ENCODE measurements at regions not wholly inside any gene's neighbourhood (a gene's known extent, or its start where the extent isn't known, plus 50 kb on each side); places are given as distances from the start of the nearest gene placed in this dataset.

DNA sequence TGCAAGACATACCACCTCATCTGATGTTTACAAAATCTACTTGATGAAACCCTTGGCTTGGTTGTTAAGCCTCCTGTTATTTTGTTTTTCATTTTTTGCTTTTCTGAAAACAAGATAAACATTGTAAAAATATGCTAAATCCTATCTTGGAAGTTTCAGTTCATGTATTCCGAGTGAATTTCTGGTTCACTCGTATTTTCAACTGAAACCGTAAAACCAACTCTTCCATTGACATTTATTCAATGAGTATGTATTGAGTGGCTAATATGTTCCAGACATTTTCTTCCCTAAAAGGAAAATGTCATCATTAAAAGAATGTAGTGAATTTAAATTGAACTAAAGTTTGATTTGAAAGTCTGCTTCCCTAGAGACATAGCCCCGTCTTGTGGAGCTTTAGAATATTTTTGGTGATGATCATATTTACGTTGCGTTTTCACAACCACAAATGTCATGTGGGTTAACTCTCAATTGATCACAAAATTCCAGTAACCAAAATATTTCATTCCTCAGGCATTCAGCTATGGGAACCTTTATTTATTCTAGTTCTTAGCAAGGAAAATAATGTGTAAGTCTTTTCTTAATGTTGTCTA lies 204.2 kb downstream of the MBD2 start:
- DNase-seq = no peak

DNA sequence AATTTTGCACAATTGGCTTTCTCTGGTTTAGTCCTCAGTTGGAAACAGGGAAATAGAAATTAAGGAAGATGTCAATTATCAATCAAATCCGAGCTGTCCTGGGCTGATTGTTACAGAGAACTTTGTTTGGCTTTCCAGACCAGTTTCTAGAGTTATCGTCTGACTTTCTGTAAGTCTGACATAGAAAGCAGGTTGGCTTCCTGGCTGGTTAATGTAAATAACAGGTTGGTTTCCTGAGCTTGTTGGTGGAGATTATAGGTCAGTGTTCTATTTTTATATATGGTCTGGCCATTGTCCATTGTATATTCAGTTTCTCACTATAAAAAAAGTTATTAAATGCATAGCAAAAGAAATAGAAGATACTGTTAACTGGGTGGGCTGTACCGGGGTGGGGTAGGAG lies 204.8 kb downstream of the MBD2 start:
- DNase-seq = no peak

DNA sequence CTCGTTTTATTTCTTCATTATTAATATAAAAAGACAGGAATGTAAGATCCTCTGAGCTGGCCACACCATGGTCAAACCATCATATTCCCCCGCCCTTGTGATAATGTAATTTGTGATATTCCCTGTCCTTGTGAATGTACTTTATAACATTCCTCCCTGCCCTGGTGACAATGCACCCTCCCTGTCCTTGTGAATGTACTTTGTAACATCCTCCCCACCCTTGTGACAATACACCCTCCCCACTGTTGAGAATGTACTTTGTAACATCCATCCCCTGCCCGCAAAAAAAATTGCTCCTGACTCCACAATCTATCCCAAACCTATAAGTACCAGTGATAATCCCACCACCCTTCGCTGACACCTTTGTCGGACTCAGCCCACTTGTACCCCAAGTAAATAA lies 211.0 kb downstream of the MBD2 start:
- no peak for DNase-seq

DNA sequence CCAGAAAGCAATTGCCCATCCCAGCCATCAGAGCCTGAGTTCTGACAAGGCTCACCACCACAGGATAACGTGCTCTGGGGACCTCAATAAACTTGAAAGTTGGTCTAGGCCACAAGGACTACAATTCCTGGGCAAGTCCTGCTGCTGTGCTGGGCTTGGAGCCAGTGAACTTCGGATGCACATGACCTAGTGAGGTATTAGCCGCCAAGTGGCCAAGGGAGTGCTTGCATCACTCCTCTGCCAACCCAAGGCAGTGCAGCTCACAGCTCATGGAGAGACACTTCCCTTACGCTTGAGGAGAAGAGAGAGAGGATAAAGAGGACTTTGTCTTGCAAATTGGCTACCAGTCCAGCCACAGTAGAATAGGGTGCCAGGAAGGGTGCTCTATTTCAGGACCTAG lies 219.6 kb downstream of the MBD2 start:
- DNase-seq = no peak

DNA sequence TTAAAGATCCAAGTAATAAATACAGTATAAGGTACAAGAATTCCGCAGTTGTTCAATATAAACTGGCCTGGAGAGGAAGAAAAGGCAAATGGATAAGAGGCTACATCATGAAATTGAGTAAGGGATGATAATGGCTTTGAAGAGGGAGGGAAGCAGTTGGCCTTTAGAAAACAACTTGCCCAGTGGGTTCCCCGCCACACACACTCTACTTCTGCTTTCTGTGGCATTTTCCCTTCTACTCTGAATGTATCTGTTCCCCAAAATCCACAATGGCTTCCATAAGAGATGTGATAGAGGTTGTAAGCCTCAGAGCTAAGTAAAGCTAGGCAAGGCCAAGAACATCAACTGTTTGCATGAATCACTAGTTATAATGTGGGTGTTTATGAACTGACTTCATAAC lies 221.3 kb downstream of the MBD2 start:
- DNase-seq = no peak

DNA sequence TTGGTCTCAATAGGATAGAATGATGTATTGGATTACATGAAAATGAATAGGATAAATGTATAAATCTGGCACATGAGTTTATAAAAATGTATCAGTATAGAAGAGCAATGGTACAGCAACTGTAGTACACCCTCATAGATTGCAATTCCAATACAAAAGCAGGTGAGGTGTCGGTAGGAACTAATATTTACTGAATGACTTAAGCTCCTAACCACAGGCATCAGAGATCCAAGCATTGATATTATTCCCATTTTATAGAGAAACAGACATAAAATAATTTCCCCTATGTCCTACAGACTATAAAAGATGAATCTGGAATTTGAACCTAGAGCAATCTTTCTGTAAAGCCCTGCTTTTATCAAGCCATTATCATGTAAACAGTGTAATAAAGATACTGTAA lies 227.4 kb downstream of the MBD2 start:
- no peak for DNase-seq

DNA sequence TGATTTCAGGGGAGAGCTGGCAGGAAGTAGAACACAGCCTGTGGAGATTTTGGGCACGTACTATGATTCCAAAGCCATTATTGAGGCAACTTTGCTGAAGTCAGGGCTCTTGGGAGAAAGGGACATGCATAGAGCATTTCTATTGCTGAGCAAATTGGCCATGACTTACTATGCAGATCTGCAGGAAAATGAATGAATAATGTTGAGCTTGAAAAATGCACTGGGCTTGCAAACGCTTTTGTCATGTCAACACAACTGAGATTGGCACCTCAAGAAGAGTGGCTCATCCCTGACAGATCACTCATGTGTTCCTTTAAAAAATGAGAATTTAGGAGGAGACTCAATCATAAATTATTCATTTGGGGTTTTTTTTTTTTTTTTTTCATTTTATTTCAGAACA lies 230.5 kb downstream of the MBD2 start:
- DNase-seq = no peak

DNA sequence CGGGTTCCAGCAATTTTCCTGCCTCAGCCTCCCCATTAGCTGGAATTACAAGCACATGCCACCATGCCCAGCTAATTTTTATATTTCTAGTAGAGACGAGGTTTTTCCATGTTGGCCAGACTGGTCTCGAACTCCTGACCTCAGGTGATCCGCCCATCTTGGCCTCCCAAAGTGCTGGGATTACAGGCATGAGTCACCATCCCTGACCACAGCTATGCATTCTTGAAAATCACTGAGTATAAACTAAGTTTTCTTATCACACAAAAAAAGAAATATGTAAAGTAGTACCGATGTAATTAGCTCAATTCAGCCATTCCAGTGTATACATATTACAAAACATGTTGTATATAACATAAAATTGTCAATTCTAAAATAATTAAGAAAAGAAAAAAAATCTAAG lies 232.7 kb downstream of the MBD2 start:
- DNase-seq = no peak

DNA sequence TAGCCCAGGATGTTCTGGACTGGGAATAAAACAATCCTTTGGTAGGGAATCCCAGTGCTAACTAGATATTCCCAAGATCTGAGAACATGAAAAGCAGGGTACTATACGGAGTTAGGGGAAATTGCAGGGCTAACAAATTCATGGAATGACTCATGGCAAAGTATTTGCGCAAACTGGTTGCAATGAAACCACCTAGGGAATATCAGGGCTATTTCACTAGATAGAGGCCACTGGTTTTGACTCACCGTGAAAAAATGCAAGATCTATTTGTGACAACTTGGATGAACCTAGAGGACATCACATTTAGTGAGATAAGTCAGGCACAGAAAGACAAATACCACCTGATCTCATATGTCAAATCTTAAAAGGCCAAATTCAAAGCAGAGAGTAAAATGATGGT lies 233.3 kb downstream of the MBD2 start:
- DNase-seq = no peak

DNA sequence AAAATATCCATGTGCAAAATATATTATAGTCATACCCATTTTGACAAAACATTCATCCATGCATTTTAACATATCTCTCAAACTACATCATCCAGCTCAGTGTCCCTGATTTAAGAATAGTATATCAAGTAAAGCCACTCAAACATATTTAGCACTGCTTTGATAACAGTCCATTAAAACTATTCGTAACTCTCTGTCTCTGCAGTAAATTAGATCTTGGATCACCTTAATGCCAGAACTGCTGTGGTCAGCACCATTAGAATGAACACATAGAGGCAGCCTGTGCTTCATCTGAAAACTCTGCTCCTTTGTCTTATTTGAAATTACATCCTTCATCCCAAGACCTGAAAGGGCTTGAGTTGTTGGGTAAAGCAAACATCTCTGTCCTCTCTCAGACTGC lies 234.0 kb downstream of the MBD2 start:
- no peak for DNase-seq

DNA sequence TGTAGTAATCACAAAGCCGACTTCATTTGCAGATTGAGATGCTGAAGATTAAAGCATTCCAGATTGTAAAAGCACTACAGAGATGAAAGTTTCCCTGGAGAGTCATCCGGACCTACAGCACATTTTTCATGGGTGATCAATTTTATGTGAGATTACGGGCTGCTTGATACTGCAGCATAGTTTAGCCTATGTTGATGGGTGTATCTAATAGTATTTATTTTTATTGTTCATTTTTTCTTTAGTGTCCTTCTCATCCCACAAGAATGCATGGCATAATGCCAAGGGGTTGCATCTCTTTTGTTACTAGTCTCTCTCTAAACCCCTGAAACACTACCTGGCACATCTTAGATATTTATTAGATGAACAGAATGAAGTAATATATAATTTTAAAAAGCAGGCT lies 240.4 kb downstream of the MBD2 start:
- no peak for DNase-seq

DNA sequence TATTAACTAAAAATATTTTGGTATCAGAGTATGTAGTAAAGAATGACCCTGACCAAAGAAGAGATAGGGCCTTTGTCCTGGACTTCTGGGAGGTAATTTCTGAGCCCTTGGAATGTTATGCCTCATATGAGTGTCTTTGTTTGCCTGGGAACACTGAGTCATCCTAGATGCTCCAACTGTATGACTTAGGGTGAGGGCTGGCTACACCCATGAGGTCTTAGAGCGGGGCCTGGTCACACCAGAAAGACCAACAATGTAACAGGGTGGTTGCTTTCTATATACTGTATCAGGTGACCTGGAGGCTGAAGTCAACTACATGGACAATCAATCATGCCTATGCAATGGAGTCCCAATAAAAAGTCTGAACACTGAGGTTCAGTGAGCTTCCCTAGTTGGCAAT lies 253.1 kb downstream of the MBD2 start:
- DNase-seq = no peak

DNA sequence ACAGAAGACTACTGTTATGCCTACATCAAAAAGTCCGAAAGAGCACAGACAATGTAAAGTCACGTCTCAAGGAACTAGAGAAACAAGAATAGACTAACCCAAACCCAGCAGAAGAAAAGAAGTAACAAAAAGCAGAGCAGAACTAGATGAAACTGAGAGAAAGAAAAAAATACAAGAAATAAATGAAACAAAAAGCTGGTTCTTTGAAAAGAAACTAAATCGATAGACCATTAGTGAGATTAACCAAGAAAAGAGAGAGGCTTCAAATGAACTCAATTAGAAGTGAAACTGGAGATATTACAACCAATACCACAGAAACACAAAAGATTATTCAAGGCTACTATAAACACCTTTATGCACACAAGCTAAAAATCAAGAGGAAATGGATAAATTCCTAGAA lies 271.8 kb downstream of the MBD2 start:
- no peak for DNase-seq

DNA sequence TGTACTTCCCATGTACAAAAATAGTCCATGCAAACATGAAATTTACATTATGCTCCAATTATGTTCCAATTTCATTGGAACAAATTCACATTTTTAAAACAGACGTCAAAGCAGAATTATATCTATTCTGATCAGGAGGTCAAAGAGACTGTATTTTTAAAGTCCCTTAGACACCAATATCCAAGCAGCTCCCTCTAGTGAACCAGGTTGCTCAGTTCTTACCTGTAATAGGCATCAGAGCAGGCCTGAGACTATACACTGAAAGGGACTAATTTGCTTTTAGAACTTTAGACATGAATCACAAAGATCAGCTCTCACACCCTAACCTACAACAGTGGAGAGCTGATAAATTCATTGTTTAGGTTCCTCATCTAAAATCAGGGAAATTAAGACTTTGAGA lies 273.9 kb downstream of the MBD2 start:
- no peak for DNase-seq

DNA sequence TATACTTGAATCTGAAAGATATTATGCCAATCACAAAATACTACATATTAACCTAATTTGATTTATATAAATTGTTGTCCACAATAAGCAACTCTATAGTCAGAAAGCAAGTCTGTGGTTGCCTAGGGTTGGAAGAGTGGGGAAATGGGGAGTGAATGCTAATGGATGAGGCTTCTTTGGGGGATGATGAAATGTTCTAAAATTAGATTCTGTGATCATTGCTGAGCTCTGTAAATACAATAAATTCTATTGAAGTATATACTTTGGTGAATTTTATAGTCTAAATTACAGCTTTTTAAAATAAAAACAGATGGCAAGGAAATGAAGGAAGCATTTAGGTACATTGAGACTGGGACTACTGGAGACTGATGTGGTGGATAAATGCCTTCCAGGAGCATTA lies 275.5 kb downstream of the MBD2 start:
- DNase-seq = no peak

DNA sequence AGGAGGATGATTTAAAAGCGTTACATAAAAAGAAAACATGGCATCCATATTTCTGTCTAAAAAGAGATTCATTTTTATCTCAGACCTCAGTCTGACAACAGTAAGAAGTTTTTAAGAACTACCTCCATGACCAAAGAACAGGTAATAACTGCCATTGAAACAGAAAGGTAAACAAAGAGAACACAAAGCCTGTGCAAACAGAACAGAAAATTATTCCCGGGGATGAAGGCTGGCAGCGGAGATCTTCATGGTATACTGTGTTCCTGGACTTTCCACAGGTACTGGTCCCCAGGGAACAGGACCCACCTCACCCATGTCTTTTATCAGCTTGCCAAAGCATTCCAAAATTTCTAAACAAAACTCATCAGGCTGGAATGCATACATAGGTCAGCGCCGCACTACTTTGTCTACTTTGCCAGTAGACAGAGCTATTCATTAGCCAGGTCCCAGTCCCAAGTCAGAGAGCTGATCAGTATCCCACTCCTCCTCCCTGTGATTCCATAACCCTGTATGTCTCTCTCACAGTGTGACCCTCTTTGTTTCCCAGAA lies 277.3 kb downstream of the MBD2 start:
- no peak for DNase-seq

DNA sequence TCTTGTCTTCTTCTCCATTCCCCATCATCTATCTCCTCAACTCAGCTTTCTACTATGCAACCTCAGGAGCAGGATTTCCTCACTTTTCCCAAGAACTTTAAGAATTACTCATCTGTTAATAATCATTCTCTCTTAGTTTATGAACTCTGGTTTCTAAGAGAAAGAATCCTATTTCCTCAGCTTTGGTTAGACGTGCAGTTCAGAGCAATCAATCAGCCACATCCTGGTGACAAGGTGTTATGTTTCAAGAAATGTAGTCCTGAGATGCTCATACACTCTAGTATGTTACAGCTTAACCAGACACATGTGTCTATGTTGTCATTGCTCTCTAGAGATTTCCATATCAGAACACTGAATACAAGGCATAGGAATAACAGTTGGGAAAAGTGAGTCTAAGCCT lies 277.9 kb downstream of the MBD2 start:
- DNase-seq = no peak

DNA sequence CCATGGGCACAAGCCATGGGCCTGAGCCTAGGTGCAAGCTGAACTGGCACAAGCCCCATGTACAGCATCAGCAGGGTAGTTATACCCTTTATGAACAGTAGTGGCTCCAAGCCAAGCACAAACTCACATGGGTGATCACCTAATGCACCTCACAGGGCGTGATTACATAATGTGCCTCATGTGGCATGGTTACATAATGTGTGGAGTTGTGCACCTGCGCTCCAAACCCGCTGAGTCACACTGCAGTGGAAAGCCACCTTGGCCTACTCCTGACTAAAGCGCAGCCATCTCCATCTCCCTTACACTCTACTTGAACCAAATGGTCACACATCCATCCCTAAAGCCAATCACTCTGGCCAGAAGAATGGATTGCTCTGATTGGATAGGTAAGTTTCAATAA lies 279.7 kb downstream of the MBD2 start:
- peak; percentile 8 for DNase-seq

DNA sequence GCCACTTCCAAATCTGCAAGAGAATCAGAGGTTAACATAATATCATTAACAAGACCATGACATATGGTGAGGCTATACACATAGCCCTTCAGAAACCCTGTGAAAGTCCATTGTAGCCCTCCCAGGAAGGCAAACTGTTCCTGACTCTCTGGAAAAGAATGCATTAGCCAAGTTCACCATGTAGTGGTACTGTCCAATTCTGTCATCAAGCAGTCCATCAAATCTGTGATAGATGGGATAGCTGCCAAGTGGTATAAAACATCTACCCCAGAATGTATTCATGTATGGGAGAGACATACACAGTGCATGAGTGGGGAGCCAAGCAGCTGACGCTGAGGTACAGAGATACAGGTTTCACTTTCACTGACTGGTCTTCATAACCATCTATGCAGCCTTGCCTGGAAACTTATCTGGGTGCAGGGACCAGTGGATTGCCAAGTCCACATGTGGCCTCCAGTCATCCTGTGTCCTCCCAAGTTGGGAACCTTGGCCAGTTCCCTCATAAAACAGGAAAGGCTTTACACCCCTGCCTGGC lies 281.1 kb downstream of the MBD2 start:
- no peak for DNase-seq

DNA sequence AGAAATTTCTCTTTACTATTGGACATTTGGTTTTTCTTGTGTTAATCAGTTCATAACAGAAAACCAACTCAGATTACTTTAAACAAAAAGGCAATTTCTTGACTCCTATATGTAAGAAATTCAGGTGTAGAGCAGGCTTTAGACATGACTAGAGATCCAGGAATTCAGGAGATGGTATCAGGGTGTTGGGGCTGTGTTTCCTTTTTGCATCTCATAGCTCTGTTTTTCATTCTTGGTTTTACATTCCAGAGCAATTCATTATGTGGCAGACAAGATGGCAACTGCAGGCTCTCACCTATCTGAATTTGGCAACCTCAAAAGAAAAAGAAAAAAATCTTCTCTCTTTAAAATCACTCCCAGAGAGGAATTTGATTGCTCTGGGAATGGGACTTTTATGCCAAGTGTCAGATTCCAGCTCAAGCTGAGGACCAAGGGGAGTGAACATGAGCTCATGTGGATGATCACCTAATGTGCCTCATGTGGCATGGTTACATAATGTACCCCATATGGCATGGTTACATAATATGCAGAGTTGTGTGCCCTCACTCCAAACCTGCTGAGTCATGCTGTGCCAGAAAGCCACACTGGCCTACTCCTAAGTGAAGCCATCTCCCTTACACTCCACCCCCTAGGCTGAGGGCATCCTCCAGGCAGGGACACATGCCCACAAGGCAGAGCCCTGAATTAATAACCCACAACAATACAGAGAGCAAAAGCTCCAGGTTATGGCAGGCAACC lies 282.7 kb downstream of the MBD2 start:
- DNase-seq = no peak

DNA sequence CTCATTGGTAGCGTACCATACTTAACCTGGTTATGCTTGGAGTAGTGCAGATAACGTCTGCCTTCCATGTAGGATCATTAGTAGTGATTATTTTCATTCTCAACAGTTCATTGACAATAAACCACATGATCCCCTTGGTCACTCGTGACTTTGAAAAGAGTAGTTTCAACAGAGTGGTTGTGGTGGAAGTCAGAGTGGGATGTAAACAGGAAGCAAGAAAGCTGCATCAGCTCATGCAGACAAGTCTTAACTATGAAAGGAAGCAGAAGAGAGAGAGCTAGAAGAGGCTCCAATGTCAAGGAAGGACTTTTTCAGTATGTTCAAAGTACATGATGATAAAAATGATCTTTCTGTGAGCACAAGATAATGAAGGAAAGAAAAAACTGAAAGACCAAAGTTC lies 287.4 kb downstream of the MBD2 start:
- DNase-seq = no peak

DNA sequence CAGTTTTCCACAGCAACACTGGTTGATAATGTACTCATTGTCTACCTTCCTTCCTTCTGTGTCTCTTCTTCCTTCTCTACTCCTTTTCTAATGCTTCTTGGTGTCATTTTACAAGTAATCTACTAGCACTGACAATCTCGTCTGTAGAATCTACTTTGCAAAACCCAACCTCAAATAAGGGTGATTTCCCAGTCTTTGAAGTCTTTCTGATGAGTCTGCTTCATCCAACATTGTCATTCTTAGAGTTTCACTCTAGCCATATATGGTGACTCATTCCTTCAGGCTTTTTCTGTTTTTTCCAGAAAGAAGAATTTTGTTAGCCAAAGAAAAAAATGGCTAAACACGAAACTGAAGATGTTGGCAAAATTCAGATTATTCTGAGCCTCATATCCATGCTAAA lies 288.7 kb downstream of the MBD2 start:
- no peak for DNase-seq

DNA sequence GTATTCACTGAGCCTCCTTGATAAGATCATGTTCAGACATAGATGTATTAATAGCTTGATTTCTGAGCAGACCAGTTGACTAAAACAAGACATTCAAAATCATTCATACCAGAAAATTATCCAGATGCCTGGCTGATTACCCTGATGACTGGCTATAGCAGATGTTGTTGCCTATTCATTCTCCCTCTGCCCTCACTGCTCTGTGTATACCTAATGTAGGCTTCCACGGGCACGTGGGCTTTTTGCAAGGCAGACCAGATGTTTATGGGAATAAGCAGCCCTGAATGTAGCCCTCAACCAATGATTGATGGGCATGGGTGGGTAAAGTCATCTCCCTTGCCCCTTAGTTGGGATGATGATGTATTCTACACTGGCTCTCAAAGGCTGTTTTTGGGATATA lies 289.1 kb downstream of the MBD2 start:
- DNase-seq = no peak

DNA sequence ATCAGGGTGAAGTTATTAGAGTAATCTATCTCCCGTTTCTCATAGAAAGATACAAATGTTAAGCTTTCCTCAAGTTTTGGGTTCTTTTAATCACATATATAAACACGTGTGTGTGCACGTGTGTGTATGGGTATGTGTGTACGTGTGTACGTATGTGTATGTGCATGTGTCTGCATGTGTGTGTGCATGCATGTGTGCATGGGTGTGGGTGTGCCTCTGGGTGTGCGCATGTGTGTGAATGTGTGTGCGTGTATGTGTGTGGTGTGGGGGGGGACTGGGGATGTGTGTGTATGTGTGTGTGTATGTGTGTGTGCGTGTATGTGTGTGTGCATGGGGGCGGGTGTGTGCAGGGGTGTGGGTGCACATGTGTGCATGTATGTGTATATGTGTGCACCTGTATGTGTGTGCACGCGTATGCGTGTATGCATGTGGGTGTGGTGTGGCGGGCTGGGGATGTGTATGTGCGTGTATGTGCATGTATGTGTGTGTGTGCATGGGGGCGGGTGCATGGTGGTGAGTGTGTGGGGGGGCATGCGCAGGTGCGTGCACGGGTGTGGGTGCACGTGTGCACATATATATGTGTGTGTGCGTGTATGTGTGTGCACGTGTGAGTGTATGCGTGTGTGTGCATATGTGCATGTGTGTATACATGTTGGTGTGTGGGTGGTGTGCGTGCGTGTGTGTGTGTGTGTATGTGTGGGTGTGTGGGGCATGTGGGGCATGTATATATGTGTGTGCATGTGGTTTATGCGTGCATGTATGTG lies 304.0 kb downstream of the MBD2 start:
- no peak for DNase-seq

Data from activated CD4-positive, alpha-beta T cell treated with anti-CD3 and anti-CD28 coated beads for 48 hours (primary cell).